22Rv1 (cell line): ENCODE measurements at regions not wholly inside any gene's neighbourhood (a gene's known extent, or its start where the extent isn't known, plus 50 kb on each side); places are given as distances from the start of the nearest gene placed in this dataset.

Source experiments
- CTCF ChIP-seq: fragments of 450-650 bp; IDR thresholded peaks from 2 replicates; pipeline ENCODE4 v1.5.1; 2017; ENCODE audit warnings: mild to moderate bottlenecking
- ZFX ChIP-seq: fragments of 450-650 bp; IDR thresholded peaks from 2 replicates; pipeline ENCODE4 v1.6.1; 2017; ENCODE audit warnings: antibody characterized with exemption, borderline replicate concordance

GRCh38 chr9:73839471-73839870 is 657.7 kb upstream of the RORB start:
- no peak for TF ChIP-seq CTCF
- TF ChIP-seq ZFX: no peak
